Fibroblast of gingiva (primary cell): ENCODE measurements at regions not wholly inside any gene's neighbourhood (a gene's known extent, or its start where the extent isn't known, plus 50 kb on each side); places are given as distances from the start of the nearest gene placed in this dataset.

Experiments used
- DNase-seq: peaks from one replicate; pipeline ENCODE4 v3.0.0-alpha.2; 2011; ENCODE audit warnings: low read depth

DNA sequence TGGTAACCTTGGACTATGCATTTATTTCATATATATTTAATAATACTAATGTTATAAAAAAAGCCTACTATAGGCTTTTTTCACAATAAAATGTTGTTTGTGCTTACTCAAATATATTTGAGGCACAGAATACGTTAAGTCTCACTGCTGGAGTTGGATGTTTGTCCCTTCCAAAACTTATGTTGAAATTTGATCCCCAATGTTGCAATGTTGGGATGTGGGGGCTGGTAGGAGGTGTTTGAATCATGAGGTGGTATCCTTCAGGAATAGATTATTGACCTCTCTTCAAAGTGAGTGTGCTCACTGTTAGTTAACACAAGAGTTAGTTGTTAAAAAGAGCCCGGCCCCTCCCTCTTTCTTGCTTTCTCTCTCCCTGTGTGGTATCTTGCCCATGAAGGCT is 1295.9 kb downstream of the JRKL start:
- DNase-seq, result no peak

DNA sequence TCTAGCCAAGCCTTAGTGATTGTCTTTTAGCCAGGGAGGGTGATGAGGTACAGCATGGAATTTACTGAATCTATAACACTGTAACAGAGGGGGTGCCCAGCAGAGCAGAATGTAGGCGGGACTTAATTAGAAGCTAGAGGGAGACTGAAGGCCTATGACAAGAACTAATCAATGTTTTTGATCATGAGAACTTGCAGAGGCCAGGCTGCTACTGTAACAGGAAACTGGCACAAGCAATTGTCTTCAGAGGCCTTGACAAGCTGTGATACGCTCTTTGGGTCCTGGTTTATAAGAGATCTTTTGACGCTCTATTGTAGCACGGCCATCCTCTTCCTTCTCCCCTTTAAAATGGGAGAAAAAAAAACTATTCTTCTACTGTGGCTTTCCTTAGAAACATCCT is 1297.3 kb downstream of the JRKL start:
- no peak for DNase-seq

GRCh38 chr11:97691061-97691460 is 1301.2 kb downstream of the JRKL start:
- no peak for DNase-seq

GRCh38 chr11:97702951-97703350 is 1313.1 kb downstream of the JRKL start:
- no peak for DNase-seq

- no peak for DNase-seq
These were observed 1314.0 kb downstream of the JRKL start for GRCh38 chr11:97703851-97704250.

DNA sequence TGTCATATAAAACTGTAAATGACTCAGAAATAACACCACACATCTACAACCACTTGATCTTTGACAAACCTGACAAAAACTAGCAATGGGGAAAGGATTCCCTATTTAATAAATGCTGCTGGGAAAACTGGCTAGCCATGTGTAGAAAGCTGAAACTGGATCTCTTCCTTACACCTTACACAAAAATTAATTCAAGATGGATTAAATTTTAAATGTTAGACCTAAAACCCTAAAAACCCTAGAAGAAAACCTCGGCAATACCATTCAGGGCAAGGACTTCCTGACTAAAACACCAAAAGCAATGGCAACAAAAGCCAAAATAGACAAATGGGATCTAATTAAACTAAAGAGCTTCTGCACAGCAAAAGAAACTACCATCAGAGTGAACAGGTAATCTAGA is 1315.3 kb upstream of the CNTN5 start:
- peak; percentile 25 for DNase-seq

- DNase-seq, result no peak
These were observed 1302.8 kb upstream of the CNTN5 start for GRCh38 chr11:97717922-97718321.

GRCh38 chr11:97722065-97722464 is 1298.7 kb upstream of the CNTN5 start:
- DNase-seq, result no peak

DNA sequence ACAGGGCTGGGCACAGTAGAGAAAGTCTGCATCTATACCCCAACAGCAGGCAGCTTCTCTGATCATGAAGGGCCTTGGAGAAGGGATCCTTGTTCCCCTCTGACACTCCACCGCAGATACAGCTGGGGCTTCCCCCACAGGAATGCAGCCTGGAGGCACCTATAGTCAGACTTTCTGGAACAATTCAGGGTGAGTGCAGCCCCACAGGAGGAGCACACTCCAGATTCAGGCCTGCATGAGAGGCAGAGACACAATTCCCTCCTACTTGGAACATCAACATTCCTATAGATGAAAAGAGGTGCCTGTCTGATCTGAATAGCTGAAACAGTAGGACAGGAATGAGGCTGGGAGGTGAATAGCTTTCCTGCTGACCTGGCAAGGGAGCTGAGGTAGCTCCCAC is 1298.0 kb upstream of the CNTN5 start:
- DNase-seq, result no peak

GRCh38 chr11:97729546-97730272 is 1291.0 kb upstream of the CNTN5 start:
- DNase-seq, result no peak

DNA sequence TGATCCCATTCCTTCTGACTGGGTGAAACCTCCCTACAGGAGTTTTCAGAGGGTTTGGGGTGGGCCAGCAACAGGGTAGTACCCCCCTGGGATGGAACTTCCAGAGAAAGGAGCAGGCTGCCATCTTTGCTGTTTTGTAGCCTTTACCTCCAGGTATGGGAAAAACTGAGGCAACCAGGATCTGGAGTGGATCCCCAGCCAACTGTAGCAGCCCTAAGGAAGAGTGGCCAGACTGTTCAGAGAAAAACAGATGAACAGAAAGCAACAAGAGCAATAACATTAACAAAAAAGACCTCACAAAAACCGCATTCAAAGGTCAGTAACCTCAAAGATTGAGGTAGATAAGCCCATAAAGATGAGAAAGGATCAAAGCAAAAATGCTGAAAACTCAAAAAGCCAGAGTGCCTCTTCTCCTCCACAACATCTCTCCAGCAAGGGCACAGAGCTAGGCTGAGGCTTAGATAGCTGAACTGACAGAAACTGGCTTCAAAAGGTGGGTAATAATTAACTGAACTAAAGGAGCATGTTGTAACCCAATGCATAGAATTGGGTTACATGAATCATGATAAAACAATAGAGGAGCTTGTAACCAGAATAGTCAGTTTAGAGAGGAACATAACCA is 1288.6 kb upstream of the CNTN5 start:
- DNase-seq, result no peak

GRCh38 chr11:97738751-97739150 is 1282.0 kb upstream of the CNTN5 start:
- DNase-seq, result no peak

GRCh38 chr11:97739932-97740800 is 1280.6 kb upstream of the CNTN5 start:
- DNase-seq, result no peak

DNA sequence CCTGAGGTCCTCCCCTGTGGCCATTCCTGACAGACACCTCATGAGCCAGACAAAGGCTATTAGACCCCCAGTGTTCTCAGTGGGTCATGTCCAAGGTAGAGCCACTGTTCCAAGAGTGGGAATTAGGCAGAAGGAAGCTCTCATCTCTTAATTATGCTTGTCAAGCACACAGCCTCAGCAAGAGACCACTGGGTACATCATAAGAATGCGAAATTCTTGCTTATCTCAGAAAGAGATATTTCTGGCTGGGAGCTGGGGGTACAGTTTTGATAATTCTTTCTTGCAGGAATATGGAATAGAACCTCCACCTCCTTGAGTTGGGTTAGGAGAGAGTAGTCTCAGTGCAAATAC is 1280.0 kb upstream of the CNTN5 start:
- no peak for DNase-seq

DNA sequence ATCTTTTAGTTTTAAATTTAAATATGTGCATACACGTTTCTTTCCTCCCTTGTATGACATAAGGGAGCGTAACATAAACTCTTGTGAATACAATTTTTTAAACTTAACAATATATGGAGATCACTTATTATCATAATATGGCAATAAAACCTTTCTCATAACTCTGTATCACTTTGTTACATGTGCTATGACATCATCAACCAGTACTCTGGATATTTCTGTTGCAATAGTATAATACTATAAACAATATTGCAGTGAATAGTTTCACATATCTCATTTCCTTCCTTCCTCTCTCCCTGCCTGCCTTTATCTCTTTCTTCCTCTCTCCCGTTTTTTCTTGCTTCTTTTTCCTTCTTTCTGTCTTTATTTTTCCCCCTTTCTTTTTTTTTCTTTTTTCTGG is 1278.0 kb upstream of the CNTN5 start:
- DNase-seq, result no peak

DNA sequence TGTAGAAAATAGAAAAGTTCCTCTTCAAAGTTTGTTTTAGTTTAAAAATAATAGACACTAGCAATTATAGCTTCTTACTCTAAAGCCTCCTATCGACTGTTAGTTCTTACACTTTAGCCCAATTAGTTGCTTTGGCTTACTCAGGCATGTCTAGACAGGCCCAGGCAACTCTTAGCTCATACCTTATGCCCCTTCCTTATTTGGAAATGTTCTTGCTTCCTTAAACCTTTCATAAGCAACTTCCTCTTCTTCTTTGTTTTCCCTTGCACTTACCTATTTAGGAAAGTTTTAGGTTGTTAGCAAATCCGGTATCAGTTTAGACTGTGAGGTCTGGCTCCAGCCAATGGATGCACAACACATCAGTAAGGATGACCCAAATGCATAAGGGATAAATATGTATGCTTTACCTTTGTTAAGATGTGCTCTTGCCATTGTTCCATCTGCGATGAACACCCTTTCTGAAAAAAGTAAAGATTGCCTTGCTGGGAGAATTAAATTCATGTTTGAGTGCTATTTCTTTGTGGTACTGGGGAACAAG is 1277.5 kb upstream of the CNTN5 start:
- DNase-seq, result no peak

GRCh38 chr11:97745515-97746050 is 1275.2 kb upstream of the CNTN5 start:
- DNase-seq, result no peak

DNA sequence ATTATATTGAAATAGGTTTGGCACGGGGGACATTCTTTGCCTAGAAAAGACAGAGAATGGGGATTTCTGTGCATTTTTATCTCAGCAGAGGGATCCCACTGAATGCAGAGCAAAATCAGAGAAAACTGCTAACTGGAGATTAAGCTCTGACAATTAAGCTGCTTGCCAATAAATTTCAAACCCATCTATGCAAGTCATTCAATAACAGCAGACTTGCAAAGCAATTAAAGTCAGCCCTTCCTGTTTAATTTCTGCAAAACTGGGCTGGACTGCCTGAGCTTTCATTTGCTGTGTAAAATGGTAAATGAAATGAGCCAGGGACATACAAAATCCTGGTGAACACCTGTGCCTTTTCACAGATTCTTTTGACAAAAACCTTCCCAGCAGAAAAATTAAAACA is 1273.9 kb upstream of the CNTN5 start:
- DNase-seq, result no peak

GRCh38 chr11:97751405-97751804 is 1269.3 kb upstream of the CNTN5 start:
- no peak for DNase-seq

DNA sequence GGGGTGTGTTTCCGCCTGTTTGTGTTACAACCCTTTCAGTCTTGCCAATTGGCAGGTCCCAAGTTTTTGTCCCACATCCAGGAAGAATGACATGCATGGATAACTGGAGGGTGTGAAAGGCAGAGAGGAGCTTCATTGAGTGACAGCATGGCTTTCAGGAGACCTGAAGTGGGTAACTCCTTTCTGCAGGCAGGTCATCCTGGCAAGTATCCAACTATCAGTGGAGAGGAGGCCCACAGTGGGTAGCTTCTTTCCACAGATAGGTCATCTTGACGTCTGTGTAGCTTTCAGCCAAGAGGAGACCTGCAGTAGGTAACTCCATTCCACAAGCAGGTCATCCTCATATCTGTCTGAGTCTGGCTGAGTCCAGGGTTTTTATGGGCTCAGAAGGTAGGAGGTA is 1268.8 kb upstream of the CNTN5 start:
- no peak for DNase-seq

DNA sequence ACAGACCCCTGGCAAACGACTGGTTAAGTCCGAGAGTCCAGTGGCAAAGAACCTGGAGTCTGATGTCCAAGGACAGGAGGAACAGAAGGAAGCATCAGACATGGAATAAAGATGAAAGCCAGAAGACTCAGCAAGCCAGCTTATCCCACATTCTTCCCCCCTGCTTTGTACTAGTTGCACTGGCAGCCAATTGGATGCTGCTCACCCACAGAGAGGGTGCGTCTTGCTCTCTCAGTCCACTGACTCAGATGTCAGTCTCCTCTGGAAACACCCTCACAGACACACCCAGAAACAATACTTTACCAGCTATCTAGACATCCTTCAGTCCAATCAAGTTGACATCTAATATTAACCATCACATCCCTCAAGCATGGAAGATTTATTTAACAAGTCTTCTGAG is 1265.8 kb upstream of the CNTN5 start:
- no peak for DNase-seq

GRCh38 chr11:97756571-97757335 is 1264.0 kb upstream of the CNTN5 start:
- DNase-seq, result no peak
